PC-3 (cell line): ENCODE measurements at regions not wholly inside any gene's neighbourhood (a gene's known extent, or its start where the extent isn't known, plus 50 kb on each side); places are given as distances from the start of the nearest gene placed in this dataset.

Experiments
- EZH2 ChIP-seq: fragments of 300-600 bp; sonication (generic); IDR thresholded peaks from one replicate; pipeline ENCODE4 v1.6.1; 2017; ENCODE audit warnings: antibody characterized with exemption, mild to moderate bottlenecking, low read length; ENCODE audit not compliant: unreplicated experiment
- TF ChIP-seq, protein P1 (sequence below): fragments of 300-600 bp; sonication (generic); conservative IDR thresholded peaks from 2 replicates; pipeline ENCODE4 v1.5.1; 2017; ENCODE audit warnings: antibody characterized with exemption, low read depth, mild to moderate bottlenecking, low read length

DNA sequence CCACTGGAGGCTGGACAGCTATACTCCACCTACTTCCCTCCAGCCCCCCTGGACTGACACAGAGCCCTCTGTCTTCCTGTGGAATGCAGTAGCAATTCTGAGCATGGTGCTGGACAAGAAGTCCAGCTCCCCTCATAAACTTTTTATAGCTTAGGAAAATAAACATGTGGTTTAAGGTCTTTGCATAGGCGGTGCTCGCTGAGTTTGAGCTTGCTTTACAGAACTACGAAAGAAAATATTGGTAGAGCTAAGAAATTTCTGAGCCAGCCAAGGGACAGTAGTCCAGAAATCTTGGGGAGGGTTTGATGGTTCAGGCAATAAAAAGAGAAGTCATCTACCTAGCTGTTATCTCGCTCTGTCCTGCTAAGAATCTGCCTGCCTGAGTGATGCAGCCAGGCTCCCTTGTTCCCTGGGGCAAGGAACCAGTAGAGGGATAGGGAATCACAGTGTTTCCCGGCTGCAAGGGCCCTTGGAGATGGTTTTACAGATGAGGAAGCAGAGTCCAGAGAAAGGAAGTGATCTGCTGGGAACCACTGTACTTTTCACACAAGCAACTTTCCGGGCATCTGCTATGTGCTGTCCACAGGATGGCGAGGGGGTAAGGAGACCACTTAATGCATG, 343.4 kb downstream of the CDC5L start:
- TF ChIP-seq, protein P1, sequence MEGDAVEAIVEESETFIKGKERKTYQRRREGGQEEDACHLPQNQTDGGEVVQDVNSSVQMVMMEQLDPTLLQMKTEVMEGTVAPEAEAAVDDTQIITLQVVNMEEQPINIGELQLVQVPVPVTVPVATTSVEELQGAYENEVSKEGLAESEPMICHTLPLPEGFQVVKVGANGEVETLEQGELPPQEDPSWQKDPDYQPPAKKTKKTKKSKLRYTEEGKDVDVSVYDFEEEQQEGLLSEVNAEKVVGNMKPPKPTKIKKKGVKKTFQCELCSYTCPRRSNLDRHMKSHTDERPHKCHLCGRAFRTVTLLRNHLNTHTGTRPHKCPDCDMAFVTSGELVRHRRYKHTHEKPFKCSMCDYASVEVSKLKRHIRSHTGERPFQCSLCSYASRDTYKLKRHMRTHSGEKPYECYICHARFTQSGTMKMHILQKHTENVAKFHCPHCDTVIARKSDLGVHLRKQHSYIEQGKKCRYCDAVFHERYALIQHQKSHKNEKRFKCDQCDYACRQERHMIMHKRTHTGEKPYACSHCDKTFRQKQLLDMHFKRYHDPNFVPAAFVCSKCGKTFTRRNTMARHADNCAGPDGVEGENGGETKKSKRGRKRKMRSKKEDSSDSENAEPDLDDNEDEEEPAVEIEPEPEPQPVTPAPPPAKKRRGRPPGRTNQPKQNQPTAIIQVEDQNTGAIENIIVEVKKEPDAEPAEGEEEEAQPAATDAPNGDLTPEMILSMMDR, result no peak
- TF ChIP-seq EZH2, result no peak
